GM12892 (cell line): ENCODE measurements at regions not wholly inside any gene's neighbourhood (a gene's known extent, or its start where the extent isn't known, plus 50 kb on each side); places are given as distances from the start of the nearest gene placed in this dataset.

Experiments
- POLR2A ChIP-seq: IDR thresholded peaks from 2 replicates; pipeline ENCODE4 v1.6.1; 2011; ENCODE audit warnings: low read depth, low read length, control low read depth
- POLR2AphosphoS5 ChIP-seq: IDR thresholded peaks from 2 replicates; pipeline ENCODE4 v1.6.1; 2011; ENCODE audit warnings: low read depth, low read length, control low read depth

GRCh38 chr9:74044844-74045243, 452.3 kb upstream of the RORB start:
- TF ChIP-seq POLR2A (no peak), POLR2AphosphoS5 (no peak)
